Thymus (tissue), 11 donors: ENCODE measurements at regions not wholly inside any gene's neighbourhood (a gene's known extent, or its start where the extent isn't known, plus 50 kb on each side); places are given as distances from the start of the nearest gene placed in this dataset.

Experiments used
- DNase-seq, 9 donors: peaks; one replicate each; pipeline ENCODE4 v3.0.0-alpha.2; 2013; ENCODE audit warnings: low spot score in 9 of 9, low read depth in 6 of 9, missing footprints in 1 of 9
- H3K27ac ChIP-seq, 2 donors: one replicate each; pipeline ENCODE4 v1.5.1; 2013; ENCODE audit warnings: control low read depth in 1 of 2, low read depth in 1 of 2, low read length in 1 of 2, mild to moderate bottlenecking in 1 of 2, moderate library complexity in 1 of 2
- H3K27me3 ChIP-seq, 2 donors: one replicate each; pipeline ENCODE4 v1.5.1; 2013; ENCODE audit warnings: low read length in 1 of 2; ENCODE audit not compliant: control insufficient read depth in 2 of 2, insufficient read depth in 1 of 2
- H3K36me3 ChIP-seq, 2 donors: one replicate each; pipeline ENCODE4 v1.5.1; 2013; ENCODE audit warnings: low read length in 1 of 2, mild to moderate bottlenecking in 1 of 2, moderate library complexity in 1 of 2; ENCODE audit not compliant: control insufficient read depth in 2 of 2, insufficient read depth in 2 of 2
- H3K4me1 ChIP-seq, 2 donors: one replicate each; pipeline ENCODE4 v1.5.1; 2013; ENCODE audit warnings: low read length in 2 of 2; ENCODE audit not compliant: control insufficient read depth in 2 of 2, insufficient read depth in 2 of 2
- H3K4me3 ChIP-seq, 2 donors: one replicate each; pipeline ENCODE4 v1.5.1; 2013; ENCODE audit warnings: low read length in 2 of 2, control low read depth in 1 of 2, mild to moderate bottlenecking in 1 of 2
- H3K9me3 ChIP-seq, 2 donors: one replicate each; pipeline ENCODE4 v1.5.1; 2013; ENCODE audit warnings: low read length in 1 of 2, mild to moderate bottlenecking in 1 of 2; ENCODE audit not compliant: control insufficient read depth in 2 of 2, insufficient read depth in 1 of 2
- WGBS: extraction: QIAGEN DNeasy Blood & Tissue Kit; methylation state at CpG from one replicate; pipeline ENCODE4 v1.1.7; 2013; 5-methylcytosine and 5-hydroxymethylcytosine counted together
- donor health status: healthy.

- H3K4me3 ChIP-seq, result no peak overlapping the region
- H3K27ac ChIP-seq, result no peak overlapping the region
These were observed 1528.3 kb upstream of the AGA start for GRCh38 chr4:178970433-178971140.

GRCh38 chr4:178976861-178977260 lies 1534.6 kb upstream of the AGA start:
- no peaks in the 10 kb centered on the region for H3K4me1 ChIP-seq
- H3K36me3 ChIP-seq, result no peaks in the 10 kb centered on the region
- H3K27ac ChIP-seq, result no peak overlapping the region
- WGBS, result 22% methylated on average over 3 of the region's 3 CpGs
- no peaks in the 10 kb centered on the region for H3K9me3 ChIP-seq
- no peak for DNase-seq
- no peaks in the 10 kb centered on the region for H3K27me3 ChIP-seq
- H3K4me3 ChIP-seq, result no peak overlapping the region

More at GRCh38 chr4:178970433-178971140, 1528.3 kb upstream of the AGA start:
- DNase-seq, result no peak
- no peaks in the 10 kb centered on the region for H3K36me3 ChIP-seq
- H3K9me3 ChIP-seq, result peaks cover 0 to under 1% of the 10 kb centered on the region in 2 donors
- 84% methylated on average over 3 of the region's 3 CpGs for WGBS
- H3K27me3 ChIP-seq, result no peaks in the 10 kb centered on the region
- H3K4me1 ChIP-seq, result no peaks in the 10 kb centered on the region

- no peaks in the 10 kb centered on the region for H3K4me1 ChIP-seq
- H3K27ac ChIP-seq, result no peak overlapping the region
- no peak overlapping the region for H3K4me3 ChIP-seq
- peaks cover 0 to 4% of the 10 kb centered on the region in 2 donors for H3K9me3 ChIP-seq
- 90% methylated on average over 4 of the region's 4 CpGs for WGBS
- no peaks in the 10 kb centered on the region for H3K36me3 ChIP-seq
- DNase-seq, result no peak
- no peaks in the 10 kb centered on the region for H3K27me3 ChIP-seq
These were observed 1551.1 kb upstream of the AGA start for GRCh38 chr4:178993306-178993705.

GRCh38 chr4:179001918-179002317 lies 1559.7 kb upstream of the AGA start:
- H3K9me3 ChIP-seq, result no peaks in the 10 kb centered on the region
- no peaks in the 10 kb centered on the region for H3K36me3 ChIP-seq
- H3K27me3 ChIP-seq, result no peaks in the 10 kb centered on the region
- no peak overlapping the region for H3K27ac ChIP-seq
- 79% methylated on average over 1 of the region's 1 CpG for WGBS
- H3K4me1 ChIP-seq, result no peaks in the 10 kb centered on the region
- DNase-seq, result no peak
- H3K4me3 ChIP-seq, result no peak overlapping the region

GRCh38 chr4:179007755-179008154 lies 1565.5 kb upstream of the AGA start:
- H3K4me1 ChIP-seq, result no peaks in the 10 kb centered on the region
- no peak overlapping the region for H3K27ac ChIP-seq
- no peak overlapping the region for H3K4me3 ChIP-seq
- DNase-seq, result no peak
- H3K36me3 ChIP-seq, result no peaks in the 10 kb centered on the region
- no peaks in the 10 kb centered on the region for H3K9me3 ChIP-seq
- no peaks in the 10 kb centered on the region for H3K27me3 ChIP-seq

- Histone ChIP-seq H3K27ac (no peak overlapping the region), H3K4me1 (no peaks in the 10 kb centered on the region), H3K4me3 (no peak overlapping the region), H3K9me3 (peaks cover 0 to 12% of the 10 kb centered on the region in 2 donors), H3K27me3 (no peaks in the 10 kb centered on the region), H3K36me3 (no peaks in the 10 kb centered on the region)
- 92% methylated on average over 8 of the region's 8 CpGs for WGBS
- no peak for DNase-seq
These were observed 1575.3 kb upstream of the AGA start for GRCh38 chr4:179017581-179017980.

GRCh38 chr4:179027569-179027968 lies 1585.3 kb upstream of the AGA start:
- whole genome bisulfite sequencing, result 94% methylated on average over 4 of the region's 4 CpGs
- no peaks in the 10 kb centered on the region for H3K27me3 ChIP-seq
- no peak overlapping the region for H3K27ac ChIP-seq
- no peaks in the 10 kb centered on the region for H3K36me3 ChIP-seq
- no peak for DNase-seq
- H3K9me3 ChIP-seq, result peaks cover 0 to 6% of the 10 kb centered on the region in 2 donors
- H3K4me1 ChIP-seq, result no peaks in the 10 kb centered on the region
- no peak overlapping the region for H3K4me3 ChIP-seq

GRCh38 chr4:179028321-179028720 lies 1586.1 kb upstream of the AGA start:
- H3K27ac ChIP-seq, result no peak overlapping the region
- no peaks in the 10 kb centered on the region for H3K4me1 ChIP-seq
- H3K36me3 ChIP-seq, result no peaks in the 10 kb centered on the region
- H3K4me3 ChIP-seq, result no peak overlapping the region
- H3K27me3 ChIP-seq, result no peaks in the 10 kb centered on the region
- no peak for DNase-seq
- peaks cover 0 to 6% of the 10 kb centered on the region in 2 donors for H3K9me3 ChIP-seq
- WGBS, result 92% methylated on average over 2 of the region's 2 CpGs

GRCh38 chr4:179029683-179030082 lies 1587.4 kb upstream of the AGA start:
- WGBS, result 90% methylated on average over 1 of the region's 1 CpG
- no peak for DNase-seq
- Histone ChIP-seq H3K27me3 (no peaks in the 10 kb centered on the region), H3K4me1 (no peaks in the 10 kb centered on the region), H3K4me3 (no peak overlapping the region), H3K27ac (no peak overlapping the region), H3K36me3 (no peaks in the 10 kb centered on the region), H3K9me3 (peaks cover 0 to 6% of the 10 kb centered on the region in 2 donors)
